ENCODE measurements at regions not wholly inside any gene's neighbourhood (a gene's known extent, or its start where the extent isn't known, plus 50 kb on each side); places are given as distances from the start of the nearest gene placed in this dataset.

DNA sequence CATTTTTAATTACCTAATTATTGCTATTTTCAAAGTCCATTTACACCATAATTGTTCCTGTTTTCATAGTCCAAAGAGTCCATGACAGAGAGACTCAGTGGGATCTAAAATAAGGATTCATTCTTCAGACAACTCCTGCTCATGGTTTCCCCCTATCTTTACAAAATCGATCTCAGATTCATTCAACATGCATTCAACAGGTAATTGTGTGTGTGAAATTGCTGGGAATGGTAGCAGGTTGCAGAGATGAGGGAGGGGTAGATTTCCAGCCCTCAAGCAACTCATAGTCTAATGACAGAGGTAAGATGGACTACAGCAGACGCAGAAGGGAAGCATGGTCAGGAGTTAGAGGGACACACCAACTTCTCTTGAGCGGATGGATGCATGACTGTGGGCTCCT is 138.1 kb downstream of the TSHZ3 start:
- Histone ChIP-seq H3K27ac (replicated peaks) (no peak overlapping the region), H3K27me3 (ENCODE audit: insufficient read depth, poor library complexity, severe bottlenecking) (no peaks in the 10 kb centered on the region), H3K4me3 (replicated peaks; ENCODE audit: insufficient read depth, low read length) (no peak overlapping the region)
- DNase-seq (ENCODE audit: low read depth in 1 of 2, low spot score in 1 of 2) = no peak
- TF ChIP-seq, protein P1, sequence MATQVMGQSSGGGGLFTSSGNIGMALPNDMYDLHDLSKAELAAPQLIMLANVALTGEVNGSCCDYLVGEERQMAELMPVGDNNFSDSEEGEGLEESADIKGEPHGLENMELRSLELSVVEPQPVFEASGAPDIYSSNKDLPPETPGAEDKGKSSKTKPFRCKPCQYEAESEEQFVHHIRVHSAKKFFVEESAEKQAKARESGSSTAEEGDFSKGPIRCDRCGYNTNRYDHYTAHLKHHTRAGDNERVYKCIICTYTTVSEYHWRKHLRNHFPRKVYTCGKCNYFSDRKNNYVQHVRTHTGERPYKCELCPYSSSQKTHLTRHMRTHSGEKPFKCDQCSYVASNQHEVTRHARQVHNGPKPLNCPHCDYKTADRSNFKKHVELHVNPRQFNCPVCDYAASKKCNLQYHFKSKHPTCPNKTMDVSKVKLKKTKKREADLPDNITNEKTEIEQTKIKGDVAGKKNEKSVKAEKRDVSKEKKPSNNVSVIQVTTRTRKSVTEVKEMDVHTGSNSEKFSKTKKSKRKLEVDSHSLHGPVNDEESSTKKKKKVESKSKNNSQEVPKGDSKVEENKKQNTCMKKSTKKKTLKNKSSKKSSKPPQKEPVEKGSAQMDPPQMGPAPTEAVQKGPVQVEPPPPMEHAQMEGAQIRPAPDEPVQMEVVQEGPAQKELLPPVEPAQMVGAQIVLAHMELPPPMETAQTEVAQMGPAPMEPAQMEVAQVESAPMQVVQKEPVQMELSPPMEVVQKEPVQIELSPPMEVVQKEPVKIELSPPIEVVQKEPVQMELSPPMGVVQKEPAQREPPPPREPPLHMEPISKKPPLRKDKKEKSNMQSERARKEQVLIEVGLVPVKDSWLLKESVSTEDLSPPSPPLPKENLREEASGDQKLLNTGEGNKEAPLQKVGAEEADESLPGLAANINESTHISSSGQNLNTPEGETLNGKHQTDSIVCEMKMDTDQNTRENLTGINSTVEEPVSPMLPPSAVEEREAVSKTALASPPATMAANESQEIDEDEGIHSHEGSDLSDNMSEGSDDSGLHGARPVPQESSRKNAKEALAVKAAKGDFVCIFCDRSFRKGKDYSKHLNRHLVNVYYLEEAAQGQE (IDR thresholded peaks at IDR 0.05; ENCODE audit: insufficient replicate concordance, low read depth) = no peak
- TF ChIP-seq, protein P2, sequence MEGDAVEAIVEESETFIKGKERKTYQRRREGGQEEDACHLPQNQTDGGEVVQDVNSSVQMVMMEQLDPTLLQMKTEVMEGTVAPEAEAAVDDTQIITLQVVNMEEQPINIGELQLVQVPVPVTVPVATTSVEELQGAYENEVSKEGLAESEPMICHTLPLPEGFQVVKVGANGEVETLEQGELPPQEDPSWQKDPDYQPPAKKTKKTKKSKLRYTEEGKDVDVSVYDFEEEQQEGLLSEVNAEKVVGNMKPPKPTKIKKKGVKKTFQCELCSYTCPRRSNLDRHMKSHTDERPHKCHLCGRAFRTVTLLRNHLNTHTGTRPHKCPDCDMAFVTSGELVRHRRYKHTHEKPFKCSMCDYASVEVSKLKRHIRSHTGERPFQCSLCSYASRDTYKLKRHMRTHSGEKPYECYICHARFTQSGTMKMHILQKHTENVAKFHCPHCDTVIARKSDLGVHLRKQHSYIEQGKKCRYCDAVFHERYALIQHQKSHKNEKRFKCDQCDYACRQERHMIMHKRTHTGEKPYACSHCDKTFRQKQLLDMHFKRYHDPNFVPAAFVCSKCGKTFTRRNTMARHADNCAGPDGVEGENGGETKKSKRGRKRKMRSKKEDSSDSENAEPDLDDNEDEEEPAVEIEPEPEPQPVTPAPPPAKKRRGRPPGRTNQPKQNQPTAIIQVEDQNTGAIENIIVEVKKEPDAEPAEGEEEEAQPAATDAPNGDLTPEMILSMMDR (IDR thresholded peaks at IDR 0.05; ENCODE audit: insufficient read depth, low read length) = no peak
- TF ChIP-seq POLR2AphosphoS5 (IDR thresholded peaks at IDR 0.05; ENCODE audit: low read depth) (no peak), GABPA (IDR thresholded peaks at IDR 0.05; ENCODE audit: low read depth) (no peak), SPI1 (IDR thresholded peaks at IDR 0.05; ENCODE audit: borderline replicate concordance, low read depth) (no peak)

DNA sequence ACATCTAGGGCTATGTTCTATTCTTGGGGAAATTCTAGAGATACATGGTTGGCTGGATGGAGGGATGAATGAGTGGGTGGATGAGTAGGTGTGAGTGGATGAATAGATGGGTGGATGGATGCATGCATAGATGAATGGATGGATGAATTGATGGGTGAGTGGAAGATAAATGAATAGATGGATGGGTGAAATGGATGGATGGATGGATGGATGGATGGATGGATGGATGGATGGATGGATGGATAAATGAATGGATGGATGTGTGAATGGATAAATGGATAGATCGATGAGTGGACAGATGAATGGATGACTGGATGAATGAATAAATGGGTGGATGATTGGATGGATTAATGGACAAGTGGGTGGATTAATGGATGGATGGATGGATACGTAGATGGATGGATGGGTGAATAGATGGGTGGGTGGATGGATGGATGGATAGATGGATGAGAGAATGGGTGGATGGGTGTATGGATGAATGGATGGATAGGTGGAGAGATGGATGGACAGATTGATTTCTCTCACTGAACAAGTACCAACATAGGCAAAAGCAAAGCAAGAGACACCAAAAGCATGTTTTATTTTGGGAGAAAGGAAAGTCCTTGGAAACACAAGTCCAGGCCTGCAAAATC is 143.2 kb downstream of the TSHZ3 start:
- no peak overlapping the region for H3K4me3 ChIP-seq (replicated peaks; ENCODE audit: insufficient read depth, low read length)
- no peak overlapping the region for H3K27ac ChIP-seq (replicated peaks)
- DNase-seq (ENCODE audit: low read depth in 1 of 2, low spot score in 1 of 2) = no peak
- TF ChIP-seq SPI1 (IDR thresholded peaks at IDR 0.05; ENCODE audit: borderline replicate concordance, low read depth) (no peak), POLR2AphosphoS5 (IDR thresholded peaks at IDR 0.05; ENCODE audit: low read depth) (no peak), GABPA (IDR thresholded peaks at IDR 0.05; ENCODE audit: low read depth) (no peak)
- TF ChIP-seq, protein P2 (IDR thresholded peaks at IDR 0.05; ENCODE audit: insufficient read depth, low read length) = no peak
- TF ChIP-seq, protein P1 (IDR thresholded peaks at IDR 0.05; ENCODE audit: insufficient replicate concordance, low read depth) = no peak
- no peaks in the 10 kb centered on the region for H3K27me3 ChIP-seq (ENCODE audit: insufficient read depth, poor library complexity, severe bottlenecking)

DNA sequence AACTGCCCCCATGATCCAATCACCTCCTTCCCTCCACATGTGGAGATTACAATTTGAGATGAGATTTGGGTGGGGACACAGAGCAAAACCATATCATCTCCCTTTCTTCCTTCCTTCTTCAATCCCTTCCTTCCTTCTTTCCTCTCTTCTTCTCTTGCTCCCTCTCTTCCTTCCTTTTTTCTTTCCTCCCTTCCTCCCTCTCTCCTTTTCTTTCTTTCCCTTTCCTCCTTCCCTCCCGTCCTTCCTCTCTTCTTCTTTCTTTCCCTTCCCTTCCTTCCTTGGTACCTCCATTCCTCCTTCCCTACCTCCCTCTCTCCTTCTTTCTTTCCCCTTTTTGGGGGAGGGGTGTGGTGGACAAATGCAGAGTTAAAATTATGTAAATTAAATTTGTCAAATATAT is 145.1 kb downstream of the TSHZ3 start:
- Histone ChIP-seq H3K4me3 (replicated peaks; ENCODE audit: insufficient read depth, low read length) (no peak overlapping the region), H3K27ac (replicated peaks) (no peak overlapping the region), H3K27me3 (ENCODE audit: insufficient read depth, poor library complexity, severe bottlenecking) (peaks cover 2% of the 10 kb centered on the region)
- DNase-seq (ENCODE audit: low read depth in 1 of 2, low spot score in 1 of 2) = no peak
- TF ChIP-seq, protein P1 (IDR thresholded peaks at IDR 0.05; ENCODE audit: insufficient replicate concordance, low read depth) = no peak
- TF ChIP-seq SPI1 (IDR thresholded peaks at IDR 0.05; ENCODE audit: borderline replicate concordance, low read depth) (no peak), GABPA (IDR thresholded peaks at IDR 0.05; ENCODE audit: low read depth) (no peak), POLR2AphosphoS5 (IDR thresholded peaks at IDR 0.05; ENCODE audit: low read depth) (no peak)
- TF ChIP-seq, protein P2 (IDR thresholded peaks at IDR 0.05; ENCODE audit: insufficient read depth, low read length) = no peak
